Pancreas (tissue), 10 donors: ENCODE measurements at regions not wholly inside any gene's neighbourhood (a gene's known extent, or its start where the extent isn't known, plus 50 kb on each side); places are given as distances from the start of the nearest gene placed in this dataset.

ENCODE experiments used
- ATAC-seq, 4 donors: fragments of 200-7000 bp; cut with Tn5 transposase; one replicate each; pipeline versions ENCODE4 v1.8.0 to v1.9.1; 2020; ENCODE audit warnings: mild to moderate bottlenecking in 4 of 4, moderate library complexity in 4 of 4
- DNase-seq, 6 donors: peaks; one replicate each; pipeline ENCODE4 v3.0.0-alpha.2; 2020
- FAIRE-seq: peaks from 2 replicates; lab custom pipeline; 2012; peaks lifted over from hg19 to GRCh38; lab: Jason Lieb, UNC
- H3K27ac ChIP-seq, 4 donors: fragments of 200-600 bp; sonication (generic); 1 replicate in 3 of 4; 2 replicates in 1 of 4; pipeline versions ENCODE4 v1.5.0 to v1.8.0; 2020
- H3K27me3 ChIP-seq, 4 donors: fragments of 200-600 bp; one replicate each; pipeline ENCODE4 v1.8.0; 2021
- H3K36me3 ChIP-seq, 3 donors: fragments of 200-600 bp; sonication (generic) in 1 of 3; one replicate each; pipeline versions ENCODE4 v1.5.0 to v1.8.0; 2020 to 2021
- H3K4me1 ChIP-seq, 3 donors: fragments of 200-600 bp; one replicate each; pipeline ENCODE4 v1.8.0; 2021
- H3K4me3 ChIP-seq, 4 donors: fragments of 200-600 bp; sonication (generic) in 2 of 4; one replicate each; pipeline versions ENCODE4 v1.5.0 to v1.8.0; 2020 to 2021
- H3K9me3 ChIP-seq, 4 donors: fragments of 200-600 bp; one replicate each; pipeline ENCODE4 v1.8.0; 2021
- CTCF ChIP-seq, 4 donors: fragments of 200-600 bp; sonication (generic) in 3 of 4; IDR thresholded peaks; one replicate each; pipeline versions ENCODE4 v1.5.0 to v1.8.0; 2021; ENCODE audit warnings: antibody characterized with exemption in 4 of 4
- WGBS, 2 donors: extraction: QIAGEN DNeasy Blood & Tissue Kit; methylation state at CpG; one replicate each; pipeline ENCODE4 v1.1.7; 2013; 5-methylcytosine and 5-hydroxymethylcytosine counted together
- intact Hi-C, 3 donors: fragments of 100-400 bp; cut with DNase I; formaldehyde crosslinking; loops; one replicate each; pipeline versions ENCODE4 v1.11.1 to v1.14.2; 2022
- donor health status: healthy with polysubstance abuse.
- donor health status: DM: no; HTN: no; CAD: no; lungs with moderate emphysema.
- donor health status: DM: no; HTN: no; CAD: no.
- donor health status: control.
- donor health status: control.
- donor health status: Bipolar disorder and iron deficiency.
- donor health status: DM: yes; HTN: yes; CAD: no.
- donor health status: DM: no; HTN: no; CAD: no.
- donor health status: DM: no; HTN: no; CAD: no.
- donor health status: DM: yes; HTN: yes; CAD: no.

GRCh38 chr1:217946511-217946910 lies 315.4 kb downstream of the SPATA17 start:
- FAIRE-seq, result no peak
- no peak overlapping the region for H3K27ac ChIP-seq

GRCh38 chr1:217948741-217949140 lies 317.6 kb downstream of the SPATA17 start:
- Histone ChIP-seq H3K27me3 (no peaks in the 10 kb centered on the region), H3K27ac (no peak overlapping the region), H3K9me3 (no peaks in the 10 kb centered on the region), H3K36me3 (no peaks in the 10 kb centered on the region), H3K4me3 (no peak overlapping the region), H3K4me1 (no peaks in the 10 kb centered on the region)
- ATAC-seq, result no peak
- DNase-seq, result no peak
- FAIRE-seq, result no peak
- intact Hi-C loops, result no loop called here
- WGBS, 2 donors, result 28 to 33% methylated on average over 2 of the region's 2 CpGs
- no peak for TF ChIP-seq CTCF (IDR thresholded peaks at IDR 0.05)

More at GRCh38 chr1:217946511-217946910, 315.4 kb downstream of the SPATA17 start:
- ATAC-seq, result no peak
- H3K9me3 ChIP-seq, result no peaks in the 10 kb centered on the region
- no peak for TF ChIP-seq CTCF (IDR thresholded peaks at IDR 0.05)
- H3K4me1 ChIP-seq, result no peaks in the 10 kb centered on the region
- DNase-seq, result no peak
- H3K36me3 ChIP-seq, result no peaks in the 10 kb centered on the region
- WGBS, 2 donors, result 64 to 81% methylated on average over 8 of the region's 8 CpGs
- H3K27me3 ChIP-seq, result no peaks in the 10 kb centered on the region
- intact Hi-C loops, result no loop called here
- H3K4me3 ChIP-seq, result no peak overlapping the region

- intact Hi-C loops, result no loop called here
- ATAC-seq, result no peak
- 4 to 8% methylated on average over 2 of the region's 2 CpGs for WGBS, 2 donors
- DNase-seq, result no peak
- H3K27ac ChIP-seq, result no peak overlapping the region
- H3K36me3 ChIP-seq, result no peaks in the 10 kb centered on the region
- no peaks in the 10 kb centered on the region for H3K27me3 ChIP-seq
- H3K4me1 ChIP-seq, result no peaks in the 10 kb centered on the region
- H3K9me3 ChIP-seq, result peaks cover 0 to 4% (median 0%) of the 10 kb centered on the region in 4 donors
- no peak for FAIRE-seq
- no peak for TF ChIP-seq CTCF (IDR thresholded peaks at IDR 0.05)
- no peak overlapping the region for H3K4me3 ChIP-seq
These were observed 322.2 kb downstream of the SPATA17 start for GRCh38 chr1:217953330-217953729.

DNA sequence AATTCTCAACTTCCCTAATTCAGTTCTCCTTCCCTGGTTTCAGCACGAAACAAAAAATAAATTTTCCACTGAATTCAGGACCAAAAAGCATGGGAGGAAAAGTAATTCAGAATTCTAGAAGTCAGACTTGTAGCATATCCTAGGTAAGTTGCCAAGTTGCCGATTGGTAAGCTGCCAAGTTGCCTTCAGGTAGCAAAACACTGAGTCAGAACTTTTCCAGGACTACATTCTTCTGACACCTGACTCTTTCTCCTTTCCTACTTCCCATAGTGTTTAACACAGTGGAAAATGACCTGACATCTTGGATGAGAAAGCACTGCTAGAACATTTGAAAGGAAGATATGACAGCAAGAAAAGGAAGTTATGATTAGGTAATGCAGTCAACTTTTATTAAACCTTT lies 322.8 kb downstream of the SPATA17 start:
- H3K4me3 ChIP-seq, result no peak overlapping the region
- no peaks in the 10 kb centered on the region for H3K4me1 ChIP-seq
- H3K9me3 ChIP-seq, result peaks cover 0 to 4% (median 0%) of the 10 kb centered on the region in 4 donors
- WGBS, 2 donors, result 45 to 61% methylated on average over 2 of the region's 2 CpGs
- DNase-seq, result peak in 4 of 6 donors; percentile 16 to 34 (median 28)
- intact Hi-C loops, result no loop called here
- ATAC-seq, result peak in 1 of 4 donors; percentile 60
- no peak for FAIRE-seq
- no peaks in the 10 kb centered on the region for H3K27me3 ChIP-seq
- no peak overlapping the region for H3K27ac ChIP-seq
- no peaks in the 10 kb centered on the region for H3K36me3 ChIP-seq
- TF ChIP-seq CTCF (IDR thresholded peaks at IDR 0.05), result no peak

DNA sequence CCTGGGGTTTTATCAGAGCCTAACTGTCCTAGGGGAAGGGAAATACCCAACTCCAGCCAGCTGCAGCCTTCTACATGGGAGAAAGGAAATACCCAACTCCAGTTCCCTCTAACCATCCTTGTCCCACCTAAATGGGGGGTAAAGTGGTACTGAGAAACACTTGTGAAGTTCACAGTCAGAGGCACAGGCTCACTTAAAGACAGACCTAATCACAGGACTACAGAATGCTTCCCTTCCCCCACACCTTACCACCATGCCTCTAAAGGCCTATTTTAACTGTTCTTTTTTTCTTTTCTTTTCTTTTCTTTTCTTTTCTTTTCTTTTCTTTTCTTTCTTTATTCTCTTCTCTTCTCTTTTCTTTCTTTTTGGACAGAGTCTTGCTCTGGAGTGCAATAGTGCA lies 324.6 kb downstream of the SPATA17 start:
- no peaks in the 10 kb centered on the region for H3K27me3 ChIP-seq
- peaks cover 0 to 4% (median 0%) of the 10 kb centered on the region in 4 donors for H3K9me3 ChIP-seq
- DNase-seq (no peak), FAIRE-seq (no peak), ATAC-seq (no peak)
- intact Hi-C loops, result no loop called here
- no peak overlapping the region for H3K4me3 ChIP-seq
- H3K4me1 ChIP-seq, result no peaks in the 10 kb centered on the region
- H3K36me3 ChIP-seq, result no peaks in the 10 kb centered on the region
- no peak overlapping the region for H3K27ac ChIP-seq
- no peak for TF ChIP-seq CTCF (IDR thresholded peaks at IDR 0.05)
